GM23338 (cell line): ENCODE measurements at regions not wholly inside any gene's neighbourhood (a gene's known extent, or its start where the extent isn't known, plus 50 kb on each side); places are given as distances from the start of the nearest gene placed in this dataset.

Experiments used
- CTCF ChIP-seq, 2 experiments: fragments of 200-600 bp in 1 of 2; sonication (generic) in 1 of 2; conservative IDR thresholded peaks; 2 replicates each; pipeline versions ENCODE4 v1.5.1 to v1.6.1; 2016 to 2017; ENCODE audit warnings: antibody characterized with exemption in 2 of 2, low read depth in 2 of 2, mild to moderate bottlenecking in 2 of 2, moderate library complexity in 1 of 2
- REST ChIP-seq: IDR thresholded peaks from one replicate; pipeline ENCODE4 v1.6.1; 2018; ENCODE audit warnings: antibody characterized with exemption; ENCODE audit not compliant: unreplicated experiment

- TF ChIP-seq CTCF (conservative IDR thresholded peaks at IDR 0.05; ENCODE audit: low read depth in 2 of 2): no peak
- TF ChIP-seq REST: no peak
These were observed 879.7 kb upstream of the GJE1 start for GRCh38 chr6:141252828-141253608.
